GM23338 (cell line): ENCODE measurements at regions not wholly inside any gene's neighbourhood (a gene's known extent, or its start where the extent isn't known, plus 50 kb on each side); places are given as distances from the start of the nearest gene placed in this dataset.

Source experiments
- ATAC-seq: fragments of 200-7000 bp; cut with Tn5 transposase; 3 replicates; pipeline ENCODE4 v1.9.1; 2020
- DNase-seq: peaks from one replicate; pipeline ENCODE4 v3.0.0-alpha.2; 2015; ENCODE audit warnings: low spot score
- H2AFZ ChIP-seq: fragments of 200-600 bp; sonication (generic); 2 replicates; pipeline ENCODE4 v1.8.0; 2016; ENCODE audit warnings: antibody characterized with exemption, mild to moderate bottlenecking, moderate library complexity
- H3F3A ChIP-seq: fragments of 200-600 bp; sonication (generic); replicated peaks from 2 replicates; pipeline ENCODE4 v1.8.0; 2017; ENCODE audit warnings: antibody characterized with exemption, mixed run types, low read depth
- H3K27ac ChIP-seq: fragments of 200-600 bp; sonication (generic); 2 replicates; pipeline ENCODE4 v1.6.1; 2016; ENCODE audit warnings: low read depth
- H3K27me3 ChIP-seq: fragments of 200-600 bp; sonication (generic); 2 replicates; pipeline ENCODE4 v1.8.0; 2016; ENCODE audit warnings: mild to moderate bottlenecking, mixed run types, moderate library complexity; ENCODE audit not compliant: insufficient read depth
- H3K36me3 ChIP-seq: fragments of 200-600 bp; sonication (generic); 2 replicates; pipeline ENCODE4 v1.8.0; 2016; ENCODE audit warnings: mild to moderate bottlenecking; ENCODE audit not compliant: insufficient read depth
- H3K4me1 ChIP-seq: fragments of 200-600 bp; sonication (generic); 2 replicates; pipeline ENCODE4 v1.8.0; 2016; ENCODE audit warnings: mild to moderate bottlenecking, moderate library complexity; ENCODE audit not compliant: insufficient read depth
- H3K4me2 ChIP-seq: fragments of 200-600 bp; sonication (generic); 2 replicates; pipeline ENCODE4 v1.7.1; 2017; ENCODE audit warnings: mixed run types
- H3K4me3 ChIP-seq: fragments of 200-600 bp; sonication (generic); 2 replicates; pipeline ENCODE4 v1.6.1; 2016; ENCODE audit warnings: mixed run types
- H3K79me2 ChIP-seq: fragments of 200-600 bp; sonication (generic); replicated peaks from 2 replicates; pipeline ENCODE4 v1.8.0; 2017; ENCODE audit warnings: mild to moderate bottlenecking; ENCODE audit not compliant: insufficient read depth
- H3K9me2 ChIP-seq: fragments of 200-600 bp; sonication (generic); 2 replicates; pipeline ENCODE4 v1.8.0; 2017; ENCODE audit not compliant: insufficient read depth
- H4K20me1 ChIP-seq: fragments of 200-600 bp; sonication (generic); replicated peaks from 2 replicates; pipeline ENCODE4 v1.8.0; 2017; ENCODE audit warnings: mild to moderate bottlenecking; ENCODE audit not compliant: insufficient read depth
- H3K27ac Mint-ChIP-seq: 2 replicates; pipeline ENCODE4 v1.8.0; 2020; ENCODE audit warnings: inconsistent platforms, mild to moderate bottlenecking, moderate library complexity, mixed read lengths
- H3K27me3 Mint-ChIP-seq: 3 replicates; pipeline ENCODE4 v1.8.0; 2022; ENCODE audit warnings: low read depth, mild to moderate bottlenecking, moderate library complexity, mixed read lengths, inconsistent platforms; ENCODE audit not compliant: insufficient read depth, poor library complexity
- H3K36me3 Mint-ChIP-seq: 3 replicates; pipeline ENCODE4 v1.8.0; 2021; ENCODE audit warnings: low read depth, mild to moderate bottlenecking, inconsistent platforms, moderate library complexity, mixed read lengths
- H3K4me1 Mint-ChIP-seq: 3 replicates; pipeline ENCODE4 v1.8.0; 2020; ENCODE audit warnings: mild to moderate bottlenecking, inconsistent platforms, mixed read lengths
- H3K4me3 Mint-ChIP-seq: 3 replicates; pipeline ENCODE4 v1.8.0; 2021; ENCODE audit warnings: moderate library complexity, mild to moderate bottlenecking, inconsistent platforms, mixed read lengths
- H3K9me3 Mint-ChIP-seq: 3 replicates; pipeline ENCODE4 v1.8.0; 2020; ENCODE audit warnings: moderate library complexity, mild to moderate bottlenecking, inconsistent platforms, mixed read lengths
- CREB1 ChIP-seq: fragments of 250-450 bp; sonication (Bioruptor Pico); IDR thresholded peaks from 2 replicates; pipeline ENCODE4 v1.5.0; 2020; ENCODE audit warnings: low read depth, mild to moderate bottlenecking, moderate library complexity
- EZH2 ChIP-seq: fragments of 200-600 bp; sonication (generic); IDR thresholded peaks from one replicate; pipeline ENCODE4 v1.8.0; 2017; ENCODE audit warnings: antibody characterized with exemption, mild to moderate bottlenecking, low read depth; ENCODE audit not compliant: unreplicated experiment
- EZH2phosphoT487 ChIP-seq: fragments of 200-600 bp; sonication (generic); IDR thresholded peaks from one replicate; pipeline ENCODE4 v1.8.1; 2018; ENCODE audit warnings: antibody characterized with exemption; ENCODE audit not compliant: unreplicated experiment
- JUNB ChIP-seq: IDR thresholded peaks from one replicate; pipeline ENCODE4 v1.6.1; 2016; ENCODE audit warnings: antibody characterized with exemption; ENCODE audit not compliant: unreplicated experiment
- NANOG ChIP-seq: IDR thresholded peaks from 2 replicates; pipeline ENCODE4 v1.6.1; 2016; ENCODE audit warnings: antibody characterized with exemption, borderline replicate concordance
- POLR2AphosphoS5 ChIP-seq: IDR thresholded peaks from 2 replicates; pipeline ENCODE4 v1.6.1; 2016; ENCODE audit warnings: antibody characterized with exemption, low read depth
- STAT1 ChIP-seq: IDR thresholded peaks from one replicate; pipeline ENCODE4 v1.6.1; 2016; ENCODE audit warnings: antibody characterized with exemption; ENCODE audit not compliant: unreplicated experiment
- ZNF114 ChIP-seq: fragments of 250-450 bp; sonication (Bioruptor Pico); IDR thresholded peaks from 2 replicates; pipeline ENCODE4 v1.5.0; 2020; ENCODE audit warnings: mild to moderate bottlenecking, moderate library complexity
- ZNF331 ChIP-seq: fragments of 250-450 bp; sonication (Bioruptor Pico); IDR thresholded peaks from 2 replicates; pipeline ENCODE4 v1.5.0; 2020; ENCODE audit warnings: low read depth, mild to moderate bottlenecking, moderate library complexity
- TF ChIP-seq, protein P1 (sequence below), 2 experiments: fragments of 200-600 bp in 1 of 2; sonication (generic) in 1 of 2; conservative IDR thresholded peaks; 2 replicates each; pipeline versions ENCODE4 v1.5.1 to v1.6.1; 2016 to 2017; ENCODE audit warnings: antibody characterized with exemption in 2 of 2, low read depth in 2 of 2, mild to moderate bottlenecking in 2 of 2, moderate library complexity in 1 of 2
- TF ChIP-seq, protein P2 (sequence below): IDR thresholded peaks from 2 replicates; pipeline ENCODE4 v1.6.1; 2016; ENCODE audit warnings: antibody characterized with exemption
- TF ChIP-seq, protein P3 (sequence below): IDR thresholded peaks from one replicate; pipeline ENCODE4 v1.6.1; 2018; ENCODE audit warnings: antibody characterized with exemption; ENCODE audit not compliant: unreplicated experiment
- TF ChIP-seq, protein P4 (sequence below): fragments of 250-450 bp; sonication (Bioruptor Pico); IDR thresholded peaks from 2 replicates; pipeline ENCODE4 v1.5.0; 2020; ENCODE audit warnings: mild to moderate bottlenecking, moderate library complexity

DNA sequence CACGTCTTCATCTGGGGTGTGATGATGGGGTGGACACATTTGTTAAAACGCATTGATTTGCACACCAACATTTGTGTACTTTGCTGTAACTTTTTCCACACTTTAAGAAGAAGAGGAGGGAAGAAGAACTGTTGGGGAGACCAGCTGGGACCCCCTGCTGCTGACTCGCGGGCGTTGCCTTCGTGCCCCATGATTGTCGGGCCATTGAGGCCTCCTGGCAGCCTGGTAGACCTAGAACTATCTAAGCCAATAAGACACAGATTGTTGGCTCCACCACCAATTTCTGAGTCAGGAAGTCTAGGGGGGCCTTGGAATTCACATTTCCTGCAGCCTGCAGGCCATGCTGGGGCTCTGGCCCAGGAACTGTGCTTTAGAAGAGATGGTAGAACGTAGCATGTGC, 105.5 kb downstream of the TNFRSF13B start:
- no peaks in the 10 kb centered on the region for H3K79me2 ChIP-seq
- no peaks in the 10 kb centered on the region for H3F3A ChIP-seq
- H3K27me3 Mint-ChIP-seq: peaks cover 9% of the 10 kb centered on the region
- H3K4me1 Mint-ChIP-seq: peaks cover 7% of the 10 kb centered on the region; the same call in 2 of the 3 replicates
- H3K27me3 ChIP-seq: no peaks in the 10 kb centered on the region
- H3K9me2 ChIP-seq: no peaks in the 10 kb centered on the region
- H3K27ac ChIP-seq: no peak overlapping the region
- no peak overlapping the region for H3K4me2 ChIP-seq
- ATAC-seq (no peak), DNase-seq (no peak)
- H3K4me3 Mint-ChIP-seq: no peak overlapping the region
- no peak overlapping the region for H2AFZ ChIP-seq
- no peaks in the 10 kb centered on the region for H4K20me1 ChIP-seq
- H3K9me3 Mint-ChIP-seq: no peaks in the 10 kb centered on the region
- H3K4me1 ChIP-seq: no peaks in the 10 kb centered on the region
- no peak for TF ChIP-seq NANOG
- TF ChIP-seq, protein P1, sequence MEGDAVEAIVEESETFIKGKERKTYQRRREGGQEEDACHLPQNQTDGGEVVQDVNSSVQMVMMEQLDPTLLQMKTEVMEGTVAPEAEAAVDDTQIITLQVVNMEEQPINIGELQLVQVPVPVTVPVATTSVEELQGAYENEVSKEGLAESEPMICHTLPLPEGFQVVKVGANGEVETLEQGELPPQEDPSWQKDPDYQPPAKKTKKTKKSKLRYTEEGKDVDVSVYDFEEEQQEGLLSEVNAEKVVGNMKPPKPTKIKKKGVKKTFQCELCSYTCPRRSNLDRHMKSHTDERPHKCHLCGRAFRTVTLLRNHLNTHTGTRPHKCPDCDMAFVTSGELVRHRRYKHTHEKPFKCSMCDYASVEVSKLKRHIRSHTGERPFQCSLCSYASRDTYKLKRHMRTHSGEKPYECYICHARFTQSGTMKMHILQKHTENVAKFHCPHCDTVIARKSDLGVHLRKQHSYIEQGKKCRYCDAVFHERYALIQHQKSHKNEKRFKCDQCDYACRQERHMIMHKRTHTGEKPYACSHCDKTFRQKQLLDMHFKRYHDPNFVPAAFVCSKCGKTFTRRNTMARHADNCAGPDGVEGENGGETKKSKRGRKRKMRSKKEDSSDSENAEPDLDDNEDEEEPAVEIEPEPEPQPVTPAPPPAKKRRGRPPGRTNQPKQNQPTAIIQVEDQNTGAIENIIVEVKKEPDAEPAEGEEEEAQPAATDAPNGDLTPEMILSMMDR (conservative IDR thresholded peaks at IDR 0.05; ENCODE audit: low read depth in 2 of 2): no peak
- no peak for TF ChIP-seq JUNB
- TF ChIP-seq EZH2: no peak
- TF ChIP-seq POLR2AphosphoS5: no peak
- TF ChIP-seq, protein P2, sequence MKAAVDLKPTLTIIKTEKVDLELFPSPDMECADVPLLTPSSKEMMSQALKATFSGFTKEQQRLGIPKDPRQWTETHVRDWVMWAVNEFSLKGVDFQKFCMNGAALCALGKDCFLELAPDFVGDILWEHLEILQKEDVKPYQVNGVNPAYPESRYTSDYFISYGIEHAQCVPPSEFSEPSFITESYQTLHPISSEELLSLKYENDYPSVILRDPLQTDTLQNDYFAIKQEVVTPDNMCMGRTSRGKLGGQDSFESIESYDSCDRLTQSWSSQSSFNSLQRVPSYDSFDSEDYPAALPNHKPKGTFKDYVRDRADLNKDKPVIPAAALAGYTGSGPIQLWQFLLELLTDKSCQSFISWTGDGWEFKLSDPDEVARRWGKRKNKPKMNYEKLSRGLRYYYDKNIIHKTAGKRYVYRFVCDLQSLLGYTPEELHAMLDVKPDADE: no peak
- TF ChIP-seq, protein P3, sequence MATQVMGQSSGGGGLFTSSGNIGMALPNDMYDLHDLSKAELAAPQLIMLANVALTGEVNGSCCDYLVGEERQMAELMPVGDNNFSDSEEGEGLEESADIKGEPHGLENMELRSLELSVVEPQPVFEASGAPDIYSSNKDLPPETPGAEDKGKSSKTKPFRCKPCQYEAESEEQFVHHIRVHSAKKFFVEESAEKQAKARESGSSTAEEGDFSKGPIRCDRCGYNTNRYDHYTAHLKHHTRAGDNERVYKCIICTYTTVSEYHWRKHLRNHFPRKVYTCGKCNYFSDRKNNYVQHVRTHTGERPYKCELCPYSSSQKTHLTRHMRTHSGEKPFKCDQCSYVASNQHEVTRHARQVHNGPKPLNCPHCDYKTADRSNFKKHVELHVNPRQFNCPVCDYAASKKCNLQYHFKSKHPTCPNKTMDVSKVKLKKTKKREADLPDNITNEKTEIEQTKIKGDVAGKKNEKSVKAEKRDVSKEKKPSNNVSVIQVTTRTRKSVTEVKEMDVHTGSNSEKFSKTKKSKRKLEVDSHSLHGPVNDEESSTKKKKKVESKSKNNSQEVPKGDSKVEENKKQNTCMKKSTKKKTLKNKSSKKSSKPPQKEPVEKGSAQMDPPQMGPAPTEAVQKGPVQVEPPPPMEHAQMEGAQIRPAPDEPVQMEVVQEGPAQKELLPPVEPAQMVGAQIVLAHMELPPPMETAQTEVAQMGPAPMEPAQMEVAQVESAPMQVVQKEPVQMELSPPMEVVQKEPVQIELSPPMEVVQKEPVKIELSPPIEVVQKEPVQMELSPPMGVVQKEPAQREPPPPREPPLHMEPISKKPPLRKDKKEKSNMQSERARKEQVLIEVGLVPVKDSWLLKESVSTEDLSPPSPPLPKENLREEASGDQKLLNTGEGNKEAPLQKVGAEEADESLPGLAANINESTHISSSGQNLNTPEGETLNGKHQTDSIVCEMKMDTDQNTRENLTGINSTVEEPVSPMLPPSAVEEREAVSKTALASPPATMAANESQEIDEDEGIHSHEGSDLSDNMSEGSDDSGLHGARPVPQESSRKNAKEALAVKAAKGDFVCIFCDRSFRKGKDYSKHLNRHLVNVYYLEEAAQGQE: no peak
- TF ChIP-seq ZNF114 (CRISPR knock-in tag): no peak
- no peak for TF ChIP-seq ZNF331 (CRISPR knock-in tag)
- TF ChIP-seq, protein P4, sequence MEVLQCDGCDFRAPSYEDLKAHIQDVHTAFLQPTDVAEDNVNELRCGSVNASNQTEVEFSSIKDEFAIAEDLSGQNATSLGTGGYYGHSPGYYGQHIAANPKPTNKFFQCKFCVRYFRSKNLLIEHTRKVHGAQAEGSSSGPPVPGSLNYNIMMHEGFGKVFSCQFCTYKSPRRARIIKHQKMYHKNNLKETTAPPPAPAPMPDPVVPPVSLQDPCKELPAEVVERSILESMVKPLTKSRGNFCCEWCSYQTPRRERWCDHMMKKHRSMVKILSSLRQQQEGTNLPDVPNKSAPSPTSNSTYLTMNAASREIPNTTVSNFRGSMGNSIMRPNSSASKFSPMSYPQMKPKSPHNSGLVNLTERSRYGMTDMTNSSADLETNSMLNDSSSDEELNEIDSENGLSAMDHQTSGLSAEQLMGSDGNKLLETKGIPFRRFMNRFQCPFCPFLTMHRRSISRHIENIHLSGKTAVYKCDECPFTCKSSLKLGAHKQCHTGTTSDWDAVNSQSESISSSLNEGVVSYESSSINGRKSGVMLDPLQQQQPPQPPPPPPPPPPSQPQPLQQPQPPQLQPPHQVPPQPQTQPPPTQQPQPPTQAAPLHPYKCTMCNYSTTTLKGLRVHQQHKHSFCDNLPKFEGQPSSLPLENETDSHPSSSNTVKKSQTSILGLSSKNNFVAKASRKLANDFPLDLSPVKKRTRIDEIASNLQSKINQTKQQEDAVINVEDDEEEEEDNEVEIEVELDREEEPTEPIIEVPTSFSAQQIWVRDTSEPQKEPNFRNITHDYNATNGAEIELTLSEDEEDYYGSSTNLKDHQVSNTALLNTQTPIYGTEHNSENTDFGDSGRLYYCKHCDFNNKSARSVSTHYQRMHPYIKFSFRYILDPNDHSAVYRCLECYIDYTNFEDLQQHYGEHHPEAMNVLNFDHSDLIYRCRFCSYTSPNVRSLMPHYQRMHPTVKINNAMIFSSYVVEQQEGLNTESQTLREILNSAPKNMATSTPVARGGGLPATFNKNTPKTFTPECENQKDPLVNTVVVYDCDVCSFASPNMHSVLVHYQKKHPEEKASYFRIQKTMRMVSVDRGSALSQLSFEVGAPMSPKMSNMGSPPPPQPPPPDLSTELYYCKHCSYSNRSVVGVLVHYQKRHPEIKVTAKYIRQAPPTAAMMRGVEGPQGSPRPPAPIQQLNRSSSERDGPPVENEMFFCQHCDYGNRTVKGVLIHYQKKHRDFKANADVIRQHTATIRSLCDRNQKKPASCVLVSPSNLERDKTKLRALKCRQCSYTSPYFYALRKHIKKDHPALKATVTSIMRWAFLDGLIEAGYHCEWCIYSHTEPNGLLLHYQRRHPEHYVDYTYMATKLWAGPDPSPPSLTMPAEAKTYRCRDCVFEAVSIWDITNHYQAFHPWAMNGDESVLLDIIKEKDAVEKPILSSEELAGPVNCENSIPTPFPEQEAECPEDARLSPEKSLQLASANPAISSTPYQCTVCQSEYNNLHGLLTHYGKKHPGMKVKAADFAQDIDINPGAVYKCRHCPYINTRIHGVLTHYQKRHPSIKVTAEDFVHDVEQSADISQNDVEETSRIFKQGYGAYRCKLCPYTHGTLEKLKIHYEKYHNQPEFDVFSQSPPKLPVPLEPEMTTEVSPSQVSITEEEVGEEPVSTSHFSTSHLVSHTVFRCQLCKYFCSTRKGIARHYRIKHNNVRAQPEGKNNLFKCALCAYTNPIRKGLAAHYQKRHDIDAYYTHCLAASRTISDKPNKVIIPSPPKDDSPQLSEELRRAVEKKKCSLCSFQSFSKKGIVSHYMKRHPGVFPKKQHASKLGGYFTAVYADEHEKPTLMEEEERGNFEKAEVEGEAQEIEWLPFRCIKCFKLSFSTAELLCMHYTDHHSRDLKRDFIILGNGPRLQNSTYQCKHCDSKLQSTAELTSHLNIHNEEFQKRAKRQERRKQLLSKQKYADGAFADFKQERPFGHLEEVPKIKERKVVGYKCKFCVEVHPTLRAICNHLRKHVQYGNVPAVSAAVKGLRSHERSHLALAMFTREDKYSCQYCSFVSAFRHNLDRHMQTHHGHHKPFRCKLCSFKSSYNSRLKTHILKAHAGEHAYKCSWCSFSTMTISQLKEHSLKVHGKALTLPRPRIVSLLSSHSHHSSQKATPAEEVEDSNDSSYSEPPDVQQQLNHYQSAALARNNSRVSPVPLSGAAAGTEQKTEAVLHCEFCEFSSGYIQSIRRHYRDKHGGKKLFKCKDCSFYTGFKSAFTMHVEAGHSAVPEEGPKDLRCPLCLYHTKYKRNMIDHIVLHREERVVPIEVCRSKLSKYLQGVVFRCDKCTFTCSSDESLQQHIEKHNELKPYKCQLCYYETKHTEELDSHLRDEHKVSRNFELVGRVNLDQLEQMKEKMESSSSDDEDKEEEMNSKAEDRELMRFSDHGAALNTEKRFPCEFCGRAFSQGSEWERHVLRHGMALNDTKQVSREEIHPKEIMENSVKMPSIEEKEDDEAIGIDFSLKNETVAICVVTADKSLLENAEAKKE (CRISPR knock-in tag): no peak
- no peak for TF ChIP-seq EZH2phosphoT487
- no peak for TF ChIP-seq STAT1
- no peak for TF ChIP-seq CREB1 (CRISPR knock-in tag)
- H3K36me3 Mint-ChIP-seq: no peaks in the 10 kb centered on the region
- H3K4me3 ChIP-seq: no peak overlapping the region
- no peak overlapping the region for H3K27ac Mint-ChIP-seq
- H3K36me3 ChIP-seq: no peaks in the 10 kb centered on the region
